HG03095 (cell line): ENCODE measurements at regions not wholly inside any gene's neighbourhood (a gene's known extent, or its start where the extent isn't known, plus 50 kb on each side); places are given as distances from the start of the nearest gene placed in this dataset.

Experiments used
- ATAC-seq: cut with Tn5 transposase; IDR thresholded peaks from one replicate; pipeline ENCODE4 v1.9.1; 2021; ENCODE audit warnings: moderate library complexity; ENCODE audit not compliant: unreplicated experiment

DNA sequence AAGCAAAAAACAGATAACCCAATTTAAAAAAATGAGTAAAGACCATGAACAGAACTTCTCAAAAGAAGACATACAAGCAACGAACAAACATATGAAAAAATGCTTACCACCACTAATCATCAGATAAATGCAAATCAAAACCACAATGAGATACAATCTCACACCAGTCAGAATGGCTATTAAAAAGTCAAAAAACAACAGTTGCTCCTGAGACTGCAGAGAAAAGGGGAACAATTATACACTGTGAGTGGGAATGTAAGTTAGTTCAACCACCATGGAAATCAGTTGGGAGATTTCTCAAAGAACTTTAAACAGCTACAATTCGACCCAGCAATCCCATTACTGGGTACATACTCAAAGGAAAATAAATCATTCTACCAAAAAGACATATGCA lies 131.6 kb downstream of the PTGER3 start:
- no peak for ATAC-seq

DNA sequence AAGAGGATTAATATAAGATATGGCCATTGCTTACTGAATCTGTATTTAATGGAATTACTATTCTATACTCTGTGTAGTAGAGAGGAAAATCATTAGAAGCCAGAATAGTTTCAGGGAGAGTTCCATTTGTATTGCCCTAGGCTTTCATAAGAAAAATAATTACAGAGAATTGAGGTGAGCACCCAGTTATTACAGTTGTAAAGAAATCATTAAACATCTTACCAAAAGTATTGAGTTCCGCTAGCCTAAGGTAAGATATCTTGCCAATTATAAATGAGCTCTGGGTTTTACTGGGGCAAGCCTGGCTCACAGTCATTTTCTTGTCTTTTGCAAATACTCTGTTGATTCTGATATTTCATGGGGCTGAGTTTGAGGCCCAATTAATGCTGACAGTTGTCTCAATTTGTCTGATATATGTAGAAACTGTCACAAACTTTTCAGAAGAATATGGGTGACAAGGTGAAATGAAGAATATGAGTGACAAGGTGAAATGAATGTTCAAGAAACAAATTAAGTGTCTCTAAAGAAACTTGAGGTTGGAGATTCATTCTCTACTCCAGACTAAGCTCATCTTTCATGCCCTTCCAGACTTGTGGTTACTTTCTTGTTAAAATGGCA lies 127.8 kb downstream of the PTGER3 start:
- no peak for ATAC-seq
